ENCODE measurements at regions not wholly inside any gene's neighbourhood (a gene's known extent, or its start where the extent isn't known, plus 50 kb on each side); places are given as distances from the start of the nearest gene placed in this dataset.

DNA sequence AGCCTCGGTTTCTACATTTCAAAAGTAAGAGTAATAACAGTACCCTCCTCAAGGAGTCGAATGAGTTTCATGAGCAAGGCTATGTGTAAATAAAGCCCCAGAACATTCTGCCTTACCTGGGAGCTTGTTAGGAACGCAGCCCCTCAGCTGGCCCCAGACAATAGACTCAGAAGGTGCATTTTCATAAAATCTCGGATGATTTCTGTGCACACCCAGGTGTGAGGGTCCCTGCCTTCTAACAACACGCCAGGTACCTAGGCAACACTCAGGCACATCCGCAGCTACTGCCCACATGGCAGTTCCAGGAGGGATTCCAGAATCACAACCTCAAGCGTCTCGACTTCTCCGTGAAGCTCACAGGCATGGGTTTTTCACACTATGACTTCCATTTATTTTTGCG is 226.5 kb upstream of the CDH4 start:
- no peak for TF ChIP-seq FOS (IDR thresholded peaks at IDR 0.05; ENCODE audit: low read depth, low read length)
- TF ChIP-seq, protein P1, sequence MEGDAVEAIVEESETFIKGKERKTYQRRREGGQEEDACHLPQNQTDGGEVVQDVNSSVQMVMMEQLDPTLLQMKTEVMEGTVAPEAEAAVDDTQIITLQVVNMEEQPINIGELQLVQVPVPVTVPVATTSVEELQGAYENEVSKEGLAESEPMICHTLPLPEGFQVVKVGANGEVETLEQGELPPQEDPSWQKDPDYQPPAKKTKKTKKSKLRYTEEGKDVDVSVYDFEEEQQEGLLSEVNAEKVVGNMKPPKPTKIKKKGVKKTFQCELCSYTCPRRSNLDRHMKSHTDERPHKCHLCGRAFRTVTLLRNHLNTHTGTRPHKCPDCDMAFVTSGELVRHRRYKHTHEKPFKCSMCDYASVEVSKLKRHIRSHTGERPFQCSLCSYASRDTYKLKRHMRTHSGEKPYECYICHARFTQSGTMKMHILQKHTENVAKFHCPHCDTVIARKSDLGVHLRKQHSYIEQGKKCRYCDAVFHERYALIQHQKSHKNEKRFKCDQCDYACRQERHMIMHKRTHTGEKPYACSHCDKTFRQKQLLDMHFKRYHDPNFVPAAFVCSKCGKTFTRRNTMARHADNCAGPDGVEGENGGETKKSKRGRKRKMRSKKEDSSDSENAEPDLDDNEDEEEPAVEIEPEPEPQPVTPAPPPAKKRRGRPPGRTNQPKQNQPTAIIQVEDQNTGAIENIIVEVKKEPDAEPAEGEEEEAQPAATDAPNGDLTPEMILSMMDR (conservative IDR thresholded peaks at IDR 0.05; ENCODE audit: low read depth, low read length), result no peak
- no peak for TF ChIP-seq POLR2A (IDR thresholded peaks at IDR 0.05; ENCODE audit: low read depth, low read length)
- no peak for TF ChIP-seq BHLHE40 (IDR thresholded peaks at IDR 0.05; ENCODE audit: low read depth, low read length)
- no peak for TF ChIP-seq SMC3 (IDR thresholded peaks at IDR 0.05; ENCODE audit: low read depth, low read length)
- TF ChIP-seq RAD21 (IDR thresholded peaks at IDR 0.05; ENCODE audit: low read length), result no peak
- TF ChIP-seq, protein P2, sequence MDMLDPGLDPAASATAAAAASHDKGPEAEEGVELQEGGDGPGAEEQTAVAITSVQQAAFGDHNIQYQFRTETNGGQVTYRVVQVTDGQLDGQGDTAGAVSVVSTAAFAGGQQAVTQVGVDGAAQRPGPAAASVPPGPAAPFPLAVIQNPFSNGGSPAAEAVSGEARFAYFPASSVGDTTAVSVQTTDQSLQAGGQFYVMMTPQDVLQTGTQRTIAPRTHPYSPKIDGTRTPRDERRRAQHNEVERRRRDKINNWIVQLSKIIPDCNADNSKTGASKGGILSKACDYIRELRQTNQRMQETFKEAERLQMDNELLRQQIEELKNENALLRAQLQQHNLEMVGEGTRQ (IDR thresholded peaks at IDR 0.05; ENCODE audit: low read depth, low read length), result no peak
- TF ChIP-seq, protein P3, sequence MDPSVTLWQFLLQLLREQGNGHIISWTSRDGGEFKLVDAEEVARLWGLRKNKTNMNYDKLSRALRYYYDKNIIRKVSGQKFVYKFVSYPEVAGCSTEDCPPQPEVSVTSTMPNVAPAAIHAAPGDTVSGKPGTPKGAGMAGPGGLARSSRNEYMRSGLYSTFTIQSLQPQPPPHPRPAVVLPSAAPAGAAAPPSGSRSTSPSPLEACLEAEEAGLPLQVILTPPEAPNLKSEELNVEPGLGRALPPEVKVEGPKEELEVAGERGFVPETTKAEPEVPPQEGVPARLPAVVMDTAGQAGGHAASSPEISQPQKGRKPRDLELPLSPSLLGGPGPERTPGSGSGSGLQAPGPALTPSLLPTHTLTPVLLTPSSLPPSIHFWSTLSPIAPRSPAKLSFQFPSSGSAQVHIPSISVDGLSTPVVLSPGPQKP (IDR thresholded peaks at IDR 0.05; ENCODE audit: borderline replicate concordance, low read depth, low read length), result no peak
- TF ChIP-seq MXI1 (IDR thresholded peaks at IDR 0.05; ENCODE audit: borderline replicate concordance, low read depth, low read length), result no peak
